MM.1S (cell line): ENCODE measurements at regions not wholly inside any gene's neighbourhood (a gene's known extent, or its start where the extent isn't known, plus 50 kb on each side); places are given as distances from the start of the nearest gene placed in this dataset.

Experiments used
- DNase-seq: peaks from one replicate; pipeline ENCODE4 v3.0.0-alpha.2; 2015
- H2AFZ ChIP-seq: fragments of 300-600 bp; sonication (generic); 2 replicates; pipeline ENCODE4 v1.6.0; 2016; ENCODE audit warnings: antibody characterized with exemption, low read length
- H3F3A ChIP-seq: fragments of 300-600 bp; sonication (generic); 2 replicates; pipeline ENCODE4 v1.6.1; 2016; ENCODE audit warnings: mild to moderate bottlenecking, antibody characterized with exemption, low read length, moderate library complexity, mixed read lengths; ENCODE audit not compliant: insufficient read depth
- H3K27ac ChIP-seq: fragments of 300-600 bp; sonication (generic); 2 replicates; pipeline ENCODE4 v1.5.1; 2016; ENCODE audit warnings: mild to moderate bottlenecking, low read length
- H3K27me3 ChIP-seq: fragments of 300-600 bp; sonication (generic); replicated peaks from 2 replicates; pipeline ENCODE4 v1.6.0; 2016; ENCODE audit warnings: low read length; ENCODE audit not compliant: insufficient read depth
- H3K36me3 ChIP-seq: fragments of 300-600 bp; sonication (generic); replicated peaks from 2 replicates; pipeline ENCODE4 v1.6.1; 2016; ENCODE audit warnings: mild to moderate bottlenecking, low read length, mixed read lengths; ENCODE audit not compliant: insufficient read depth
- H3K4me1 ChIP-seq: fragments of 300-600 bp; sonication (generic); 2 replicates; pipeline ENCODE4 v1.6.1; 2016; ENCODE audit warnings: low read length, mixed read lengths
- H3K4me2 ChIP-seq: fragments of 300-600 bp; sonication (generic); 2 replicates; pipeline ENCODE4 v1.6.0; 2016; ENCODE audit warnings: low read depth, low read length
- H3K4me3 ChIP-seq: fragments of 300-600 bp; sonication (generic); 2 replicates; pipeline ENCODE4 v1.5.1; 2016; ENCODE audit warnings: low read length, mixed read lengths
- H3K79me2 ChIP-seq: fragments of 300-600 bp; sonication (generic); 2 replicates; pipeline ENCODE4 v1.6.1; 2016; ENCODE audit warnings: mixed run types, low read length, mixed read lengths
- H3K9ac ChIP-seq: fragments of 300-600 bp; sonication (generic); 2 replicates; pipeline ENCODE4 v1.6.1; 2016; ENCODE audit warnings: low read length, mixed read lengths
- H3K9me2 ChIP-seq: fragments of 300-600 bp; sonication (generic); replicated peaks from 2 replicates; pipeline ENCODE4 v1.6.1; 2016; ENCODE audit warnings: mild to moderate bottlenecking, low read length, mixed read lengths; ENCODE audit not compliant: insufficient read depth
- H3K9me3 ChIP-seq: fragments of 300-600 bp; sonication (generic); replicated peaks from 2 replicates; pipeline ENCODE4 v1.6.1; 2016; ENCODE audit warnings: mild to moderate bottlenecking, low read length, mixed read lengths; ENCODE audit not compliant: insufficient read depth
- H4K20me1 ChIP-seq: fragments of 300-600 bp; sonication (generic); 2 replicates; pipeline ENCODE4 v1.6.1; 2016; ENCODE audit warnings: mild to moderate bottlenecking, low read length, moderate library complexity, mixed read lengths; ENCODE audit not compliant: insufficient read depth
- CTCF ChIP-seq: fragments of 300-600 bp; sonication (generic); IDR thresholded peaks from 2 replicates; pipeline ENCODE4 v1.5.1; 2016; ENCODE audit warnings: antibody characterized with exemption, low read length, mixed read lengths
- EZH2 ChIP-seq: fragments of 300-600 bp; sonication (generic); optimal IDR thresholded peaks from 2 replicates; pipeline ENCODE3; 2017; ENCODE audit warnings: low read depth, mild to moderate bottlenecking, antibody characterized with exemption, low read length, mixed read lengths
- EZH2phosphoT487 ChIP-seq: fragments of 300-600 bp; sonication (generic); IDR thresholded peaks from 2 replicates; pipeline ENCODE4 v1.6.1; 2018; ENCODE audit warnings: antibody characterized with exemption, low read length

- no peaks in the 10 kb centered on the region for H4K20me1 ChIP-seq
- no peaks in the 10 kb centered on the region for H3K27me3 ChIP-seq
- H2AFZ ChIP-seq = no peak overlapping the region
- H3K4me3 ChIP-seq = no peak overlapping the region
- H3K36me3 ChIP-seq = no peaks in the 10 kb centered on the region
- no peak for DNase-seq
- no peaks in the 10 kb centered on the region for H3K9me3 ChIP-seq
- no peak for TF ChIP-seq EZH2
- no peak for TF ChIP-seq EZH2phosphoT487
- no peak for TF ChIP-seq CTCF
- no peak overlapping the region for H3K9ac ChIP-seq
- H3K9me2 ChIP-seq = no peaks in the 10 kb centered on the region
- no peaks in the 10 kb centered on the region for H3K79me2 ChIP-seq
- no peak overlapping the region for H3K4me2 ChIP-seq
- peaks cover 20% of the 10 kb centered on the region for H3K4me1 ChIP-seq
- no peaks in the 10 kb centered on the region for H3F3A ChIP-seq
- no peak overlapping the region for H3K27ac ChIP-seq
These were observed 138.9 kb downstream of the TMEM26 start for GRCh38 chr10:61314273-61314672.

GRCh38 chr10:61313460-61313859, 139.7 kb downstream of the TMEM26 start:
- Histone ChIP-seq H3K79me2 (no peaks in the 10 kb centered on the region), H3K36me3 (no peaks in the 10 kb centered on the region), H3K9ac (no peak overlapping the region), H3K4me3 (no peak overlapping the region), H3K9me3 (no peaks in the 10 kb centered on the region), H4K20me1 (no peaks in the 10 kb centered on the region), H3F3A (no peaks in the 10 kb centered on the region), H3K27ac (no peak overlapping the region), H3K9me2 (no peaks in the 10 kb centered on the region), H3K4me2 (peak overlapping the region; percentile 4; the same call in 1 of the 2 replicates), H3K4me1 (peaks cover 20% of the 10 kb centered on the region), H2AFZ (no peak overlapping the region), H3K27me3 (no peaks in the 10 kb centered on the region)
- no peak for DNase-seq
- TF ChIP-seq CTCF (no peak), EZH2 (no peak)

- Histone ChIP-seq H3K4me2 (no peak overlapping the region), H3K79me2 (no peaks in the 10 kb centered on the region), H3K36me3 (no peaks in the 10 kb centered on the region), H2AFZ (no peak overlapping the region), H3K9me2 (no peaks in the 10 kb centered on the region), H3K27ac (no peak overlapping the region), H3K27me3 (no peaks in the 10 kb centered on the region), H3K4me3 (no peak overlapping the region), H3K4me1 (no peaks in the 10 kb centered on the region), H4K20me1 (no peaks in the 10 kb centered on the region), H3K9me3 (no peaks in the 10 kb centered on the region), H3K9ac (no peak overlapping the region), H3F3A (no peaks in the 10 kb centered on the region)
- DNase-seq = no peak
- TF ChIP-seq CTCF (no peak), EZH2phosphoT487 (no peak), EZH2 (no peak)
These were observed 148.4 kb downstream of the TMEM26 start for GRCh38 chr10:61304746-61305145.
